Ramos (cell line): ENCODE measurements at regions not wholly inside any gene's neighbourhood (a gene's known extent, or its start where the extent isn't known, plus 50 kb on each side); places are given as distances from the start of the nearest gene placed in this dataset.

Source experiments
- in situ Hi-C: fragments of 300-500 bp; cut with MboI; formaldehyde crosslinking; loops from one replicate; pipeline ENCODE4 v1.14.3; 2022; ENCODE audit warnings: low sequenced_read_pairs; ENCODE audit not compliant: unreplicated experiment

- in situ Hi-C loops, result no loop called here
Measured at GRCh38 chr13:74201530-74201929, 67.3 kb upstream of the KLF12 start.

- in situ Hi-C loops, result no loop called here
Measured at GRCh38 chr13:74200081-74200480, 65.9 kb upstream of the KLF12 start.

GRCh38 chr13:74197677-74198429 is 63.6 kb upstream of the KLF12 start:
- in situ Hi-C loops, result no loop called here

- in situ Hi-C loops, result no loop called here
Measured at GRCh38 chr13:74194846-74195245, 60.6 kb upstream of the KLF12 start.

- in situ Hi-C loops, result no loop called here
Measured at GRCh38 chr13:74193391-74193790, 59.2 kb upstream of the KLF12 start.

- in situ Hi-C loops, result no loop called here
Measured at GRCh38 chr13:74191410-74191809, 57.2 kb upstream of the KLF12 start.

GRCh38 chr13:74190999-74191398 is 56.8 kb upstream of the KLF12 start:
- in situ Hi-C loops, result no loop called here

- in situ Hi-C loops, result no loop called here
Measured at GRCh38 chr13:74187564-74187963, 53.4 kb upstream of the KLF12 start.

GRCh38 chr13:74184283-74184682 is 50.1 kb upstream of the KLF12 start:
- in situ Hi-C loops, result no loop called here
